BLaER1 treated with 17β-estradiol and CSF1 and Interleukin-3, amounts not matched to agents 10 nM and 100 nM (cell line): ENCODE measurements at regions not wholly inside any gene's neighbourhood (a gene's known extent, or its start where the extent isn't known, plus 50 kb on each side); places are given as distances from the start of the nearest gene placed in this dataset.
A peak's percentile ranks its signal among the peaks of the same experiment; 100 is the strongest.
"Not testable (repeated sequence)": the region's sequence is repeated elsewhere in the genome, so short reads cannot be mapped to it uniquely, and the experiment has no call there.

Source experiments
- H3K27ac ChIP-seq, 11 experiments: shearing (Covaris generic); formaldehyde crosslinking; 2 replicates each; pipeline ENCODE4 v1.8.1; 2022
- H3K27me3 ChIP-seq, 11 experiments: shearing (Covaris generic); formaldehyde crosslinking; 2 replicates each; pipeline ENCODE4 v1.8.1; 2022
- H3K36me3 ChIP-seq, 11 experiments: shearing (Covaris generic); formaldehyde crosslinking; 2 replicates each; pipeline ENCODE4 v1.8.1; 2022
- H3K4me1 ChIP-seq, 10 experiments: shearing (Covaris generic); formaldehyde crosslinking; 2 replicates each; pipeline ENCODE4 v1.8.1; 2022
- H3K4me2 ChIP-seq, 11 experiments: shearing (Covaris generic); formaldehyde crosslinking; 2 replicates each; pipeline ENCODE4 v1.8.1; 2022
- H3K4me3 ChIP-seq, 10 experiments: shearing (Covaris generic); formaldehyde crosslinking; 2 replicates each; pipeline ENCODE4 v1.8.1; 2022
- H3K9ac ChIP-seq, 11 experiments: shearing (Covaris generic); formaldehyde crosslinking; 2 replicates each; pipeline ENCODE4 v1.8.1; 2022
- H3K9me3 ChIP-seq, 11 experiments: shearing (Covaris generic); formaldehyde crosslinking; replicated peaks in 1 of 11; 2 replicates each; pipeline ENCODE4 v1.8.1; 2022
- H4K20me1 ChIP-seq, 11 experiments: shearing (Covaris generic); formaldehyde crosslinking; 2 replicates each; pipeline ENCODE4 v1.8.1; 2022
- Cebpa-rat ChIP-seq, 11 experiments: shearing (Covaris generic); IDR thresholded peaks; 2 replicates each; pipeline ENCODE4 v1.8.1; 2022

DNA sequence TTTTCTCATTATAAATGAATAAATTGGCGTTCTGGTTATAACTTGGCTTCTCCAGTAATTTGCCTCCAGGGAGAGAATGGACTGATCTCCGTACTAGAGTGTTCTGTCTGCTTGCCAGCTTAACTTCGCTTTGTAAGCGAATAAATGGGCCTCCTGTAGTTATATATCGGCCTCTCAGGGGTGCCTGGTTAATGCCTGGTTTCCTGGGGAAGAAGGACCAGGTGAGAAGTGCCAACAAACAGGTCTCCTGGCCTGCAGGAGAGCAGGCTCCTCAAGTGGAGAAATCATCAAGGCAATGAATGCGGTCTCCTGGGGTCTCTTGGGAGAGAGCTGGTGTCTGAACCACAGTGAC is 107.4 kb upstream of the SERBP1 start:
- H3K9me3 ChIP-seq, result no peaks in the 10 kb centered on the region
- H3K27me3 ChIP-seq, result no peaks in the 10 kb centered on the region
- no peaks in the 10 kb centered on the region for H3K36me3 ChIP-seq
- no peak overlapping the region for H3K27ac ChIP-seq
- H3K4me1 ChIP-seq, result peaks cover 0 to 22% (median 18%) of the 10 kb centered on the region in 10 experiments; a peak in 16 of 20 replicates
- peak overlapping the region in 9 of 11 experiments; percentile 5 to 78 (median 51); a peak in 16 of 22 replicates for H3K4me2 ChIP-seq
- H4K20me1 ChIP-seq, result no peaks in the 10 kb centered on the region
- TF ChIP-seq Cebpa-rat (IDR thresholded peaks at IDR 0.05), result no peak
- H3K4me3 ChIP-seq, result no peak overlapping the region
- no peak overlapping the region for H3K9ac ChIP-seq

DNA sequence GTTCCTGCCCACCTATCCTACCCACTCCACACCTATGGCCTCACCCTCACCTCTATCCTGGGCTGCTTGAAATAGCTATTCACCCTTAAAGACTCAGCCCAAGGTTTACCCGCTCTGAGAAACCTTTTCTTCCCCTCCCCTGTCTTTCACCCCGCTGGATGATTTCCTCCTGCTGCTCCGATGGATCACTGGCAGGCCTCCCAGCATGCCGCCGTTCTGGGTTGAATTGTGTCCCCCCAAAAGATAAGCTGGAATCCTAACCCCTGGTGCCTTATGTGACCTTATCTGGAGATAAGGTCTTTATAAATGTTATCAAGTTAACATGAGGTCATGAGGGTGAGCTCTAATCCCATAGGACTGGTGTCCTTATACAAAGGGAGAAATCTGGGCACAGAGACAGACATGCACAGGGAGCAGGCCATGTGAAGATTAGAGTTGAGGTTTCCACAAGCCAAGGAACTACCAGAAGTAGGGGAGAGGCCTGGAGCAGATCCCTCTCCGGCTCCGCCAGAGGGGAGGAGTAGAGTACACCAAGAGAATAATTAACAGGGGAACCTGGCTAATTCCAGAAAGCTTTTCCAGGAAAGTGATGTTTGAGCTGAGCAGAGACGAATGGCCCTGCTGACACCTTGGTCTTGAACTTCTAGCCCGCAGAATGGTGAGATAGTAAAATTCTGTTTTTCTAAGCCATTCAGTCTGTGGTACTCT is 110.0 kb upstream of the SERBP1 start:
- H3K27ac ChIP-seq, result no peak overlapping the region
- no peak for TF ChIP-seq Cebpa-rat (IDR thresholded peaks at IDR 0.05)
- no peaks in the 10 kb centered on the region for H4K20me1 ChIP-seq
- H3K27me3 ChIP-seq, result no peaks in the 10 kb centered on the region
- no peak overlapping the region for H3K4me2 ChIP-seq
- peaks cover 0 to 22% (median 18%) of the 10 kb centered on the region in 10 experiments; a peak in 15 of 20 replicates for H3K4me1 ChIP-seq
- no peaks in the 10 kb centered on the region for H3K36me3 ChIP-seq
- H3K4me3 ChIP-seq, result no peak overlapping the region
- no peak overlapping the region for H3K9ac ChIP-seq
- no peaks in the 10 kb centered on the region for H3K9me3 ChIP-seq

DNA sequence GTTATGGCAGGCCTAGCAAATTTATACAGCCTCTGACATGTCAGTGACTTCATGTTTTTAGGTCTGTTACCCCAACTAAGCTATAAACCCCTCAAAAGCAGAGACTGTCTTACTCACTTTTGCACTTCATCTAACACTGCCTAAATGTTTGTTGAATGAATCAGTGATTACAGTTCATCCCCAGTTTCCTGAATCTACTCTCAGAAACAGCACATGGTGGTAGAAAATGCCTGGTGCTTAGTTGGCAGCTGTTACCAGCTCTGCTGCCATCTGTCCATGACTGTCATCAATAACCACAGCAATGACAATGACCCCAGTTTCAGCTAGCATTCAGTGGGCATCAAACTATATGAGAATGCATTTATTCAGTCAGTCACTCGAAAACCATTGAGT is 110.5 kb upstream of the SERBP1 start:
- Histone ChIP-seq H3K27ac (no peak overlapping the region), H3K4me2 (no peak overlapping the region), H3K36me3 (no peaks in the 10 kb centered on the region), H3K27me3 (no peaks in the 10 kb centered on the region), H3K4me3 (no peak overlapping the region), H3K9ac (no peak overlapping the region), H3K9me3 (no peaks in the 10 kb centered on the region), H4K20me1 (no peaks in the 10 kb centered on the region), H3K4me1 (peaks cover 0 to 22% (median 18%) of the 10 kb centered on the region in 10 experiments; a peak in 15 of 20 replicates)
- no peak for TF ChIP-seq Cebpa-rat (IDR thresholded peaks at IDR 0.05)

GRCh38 chr1:67542747-67543146 is 112.5 kb upstream of the SERBP1 start:
- no peak overlapping the region for H3K9ac ChIP-seq
- H4K20me1 ChIP-seq, result no peaks in the 10 kb centered on the region
- TF ChIP-seq Cebpa-rat (IDR thresholded peaks at IDR 0.05), result no peak
- no peak overlapping the region for H3K4me3 ChIP-seq
- H3K27me3 ChIP-seq, result no peaks in the 10 kb centered on the region
- no peaks in the 10 kb centered on the region for H3K36me3 ChIP-seq
- no peak overlapping the region for H3K27ac ChIP-seq
- H3K9me3 ChIP-seq, result no peaks in the 10 kb centered on the region
- H3K4me2 ChIP-seq, result no peak overlapping the region
- H3K4me1 ChIP-seq, result peaks cover 0 to 5% (median 4%) of the 10 kb centered on the region in 10 experiments; a peak in 15 of 20 replicates

GRCh38 chr1:67544921-67545320 is 114.7 kb upstream of the SERBP1 start:
- Histone ChIP-seq H3K9me3 (no peaks in the 10 kb centered on the region), H4K20me1 (no peaks in the 10 kb centered on the region)
- TF ChIP-seq Cebpa-rat (IDR thresholded peaks at IDR 0.05), result no peak

DNA sequence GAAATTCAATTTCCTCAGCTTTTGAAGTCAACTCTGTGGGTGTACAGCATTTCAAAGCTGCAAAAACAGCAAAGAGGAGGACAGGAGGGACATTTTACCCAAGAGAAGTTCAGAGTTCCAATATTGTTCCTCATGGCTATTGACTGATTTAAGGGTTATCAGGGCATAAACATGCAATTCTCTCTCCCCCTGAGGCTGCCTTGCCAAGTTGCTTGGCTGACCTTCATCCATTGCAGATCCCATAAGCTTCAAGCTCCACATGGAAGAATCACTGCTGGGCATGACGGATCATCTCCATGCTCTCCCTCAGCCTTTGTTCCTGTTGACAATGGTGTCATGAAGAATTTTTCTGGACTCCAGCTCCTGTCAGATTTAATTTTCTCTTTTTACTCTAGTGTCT is 115.2 kb upstream of the SERBP1 start:
- H3K4me1 ChIP-seq, result no peaks in the 10 kb centered on the region
- no peak overlapping the region for H3K4me3 ChIP-seq
- no peaks in the 10 kb centered on the region for H3K36me3 ChIP-seq
- TF ChIP-seq Cebpa-rat (IDR thresholded peaks at IDR 0.05), result no peak
- H3K9me3 ChIP-seq, result no peaks in the 10 kb centered on the region
- H3K4me2 ChIP-seq, result no peak overlapping the region
- no peaks in the 10 kb centered on the region for H4K20me1 ChIP-seq
- no peaks in the 10 kb centered on the region for H3K27me3 ChIP-seq
- H3K27ac ChIP-seq, result no peak overlapping the region
- no peak overlapping the region for H3K9ac ChIP-seq

More at GRCh38 chr1:67544921-67545320, 114.7 kb upstream of the SERBP1 start:
- no peaks in the 10 kb centered on the region for H3K27me3 ChIP-seq
- H3K4me1 ChIP-seq, result no peaks in the 10 kb centered on the region
- no peak overlapping the region for H3K4me3 ChIP-seq
- H3K4me2 ChIP-seq, result no peak overlapping the region
- H3K36me3 ChIP-seq, result no peaks in the 10 kb centered on the region
- no peak overlapping the region for H3K27ac ChIP-seq
- H3K9ac ChIP-seq, result no peak overlapping the region

- TF ChIP-seq Cebpa-rat (IDR thresholded peaks at IDR 0.05), result no peak
- no peak overlapping the region for H3K9ac ChIP-seq
- H3K27ac ChIP-seq, result no peak overlapping the region
- H3K36me3 ChIP-seq, result no peaks in the 10 kb centered on the region
- no peak overlapping the region for H3K4me2 ChIP-seq
- no peaks in the 10 kb centered on the region for H3K27me3 ChIP-seq
- H3K4me3 ChIP-seq, result no peak overlapping the region
- H3K9me3 ChIP-seq, result no peaks in the 10 kb centered on the region
- peaks cover 0 to 6% (median 5%) of the 10 kb centered on the region in 10 experiments; a peak in 7 of 20 replicates for H3K4me1 ChIP-seq
- H4K20me1 ChIP-seq, result no peaks in the 10 kb centered on the region
Observed at GRCh38 chr1:67551375-67551774, 121.2 kb upstream of the SERBP1 start.

DNA sequence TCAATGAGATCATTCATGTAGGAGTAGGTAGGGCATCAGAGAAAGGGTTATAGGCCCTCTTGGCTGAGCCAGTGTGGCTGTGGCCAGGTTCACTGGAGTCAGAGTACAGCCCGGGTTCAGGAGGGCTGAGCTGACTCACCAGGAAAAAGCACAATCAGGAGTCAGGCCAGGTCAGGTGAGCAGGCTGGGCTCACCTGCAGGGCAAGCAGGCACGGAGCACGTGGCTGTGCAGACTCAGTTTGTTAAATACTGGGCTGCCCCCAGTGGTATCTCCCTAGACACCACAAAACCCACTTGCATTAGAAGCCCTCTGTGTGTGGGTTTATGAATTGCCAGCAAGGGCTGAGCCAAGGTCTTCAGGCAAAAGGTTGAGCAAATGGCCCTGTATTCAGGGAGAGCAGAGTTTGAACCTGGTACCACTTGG is 122.1 kb upstream of the SERBP1 start:
- TF ChIP-seq Cebpa-rat (IDR thresholded peaks at IDR 0.05), result no peak
- Histone ChIP-seq H3K9me3 (no peaks in the 10 kb centered on the region), H3K9ac (no peak overlapping the region), H3K27ac (no peak overlapping the region), H3K4me1 (peaks cover 0 to 15% (median 10%) of the 10 kb centered on the region in 10 experiments; a peak in 16 of 20 replicates), H3K4me3 (no peak overlapping the region), H3K4me2 (no peak overlapping the region), H3K36me3 (no peaks in the 10 kb centered on the region), H3K27me3 (no peaks in the 10 kb centered on the region), H4K20me1 (no peaks in the 10 kb centered on the region)

- H4K20me1 ChIP-seq, H3K9ac ChIP-seq, H3K36me3 ChIP-seq, H3K4me2 ChIP-seq, H3K27me3 ChIP-seq, H3K27ac ChIP-seq, H3K9me3 ChIP-seq, H3K4me3 ChIP-seq: not testable (repeated sequence)
- H3K4me1 ChIP-seq, result peaks cover 6 to 25% (median 21%) of the 10 kb centered on the region in 10 experiments; a peak in 19 of 20 replicates
Observed at GRCh38 chr1:67554204-67554603, 124.0 kb upstream of the SERBP1 start.
